NCI-H748 (cell line): ENCODE measurements at regions not wholly inside any gene's neighbourhood (a gene's known extent, or its start where the extent isn't known, plus 50 kb on each side); places are given as distances from the start of the nearest gene placed in this dataset.
"Not testable (repeated sequence)": the region's sequence is repeated elsewhere in the genome, so short reads cannot be mapped to it uniquely, and the experiment has no call there.

Source experiments
- DNase-seq: peaks from one replicate; lab custom pipeline; 2025; ENCODE audit not compliant: unreplicated experiment; lab: John Stamatoyannopoulos, UW

- no peak for DNase-seq
Measured at GRCh38 chr12:60231976-60232907, 636.4 kb downstream of the SLC16A7 start.

GRCh38 chr12:60234611-60235195, 638.9 kb downstream of the SLC16A7 start:
- not testable (repeated sequence) for DNase-seq

GRCh38 chr12:60235261-60235660, 639.4 kb downstream of the SLC16A7 start:
- DNase-seq: no peak

- not testable (repeated sequence) for DNase-seq
Measured at GRCh38 chr12:60236416-60236815, 640.6 kb downstream of the SLC16A7 start.

- no peak for DNase-seq
Measured at GRCh38 chr12:60240891-60241290, 645.1 kb downstream of the SLC16A7 start.

- no peak for DNase-seq
Measured at GRCh38 chr12:60251091-60251490, 655.3 kb downstream of the SLC16A7 start.

- no peak for DNase-seq
Measured at GRCh38 chr12:60252359-60253096, 656.7 kb downstream of the SLC16A7 start.

GRCh38 chr12:60255044-60255443, 659.2 kb downstream of the SLC16A7 start:
- DNase-seq: no peak

- DNase-seq: peak; percentile 18
Measured at GRCh38 chr12:60257063-60257462, 661.2 kb downstream of the SLC16A7 start.

- DNase-seq: peak; percentile 86
Measured at GRCh38 chr12:60259225-60259624, 663.4 kb downstream of the SLC16A7 start.

- no peak for DNase-seq
Measured at GRCh38 chr12:60262378-60262777, 666.5 kb downstream of the SLC16A7 start.

GRCh38 chr12:60263161-60263560, 667.3 kb downstream of the SLC16A7 start:
- DNase-seq: no peak

- no peak for DNase-seq
Measured at GRCh38 chr12:60263836-60264493, 668.1 kb downstream of the SLC16A7 start.

- no peak for DNase-seq
Measured at GRCh38 chr12:60265741-60266140, 669.9 kb downstream of the SLC16A7 start.

- DNase-seq: no peak
Measured at GRCh38 chr12:60266381-60266852, 670.6 kb downstream of the SLC16A7 start.

- no peak for DNase-seq
Measured at GRCh38 chr12:60269611-60270269, 673.9 kb downstream of the SLC16A7 start.

- no peak for DNase-seq
Measured at GRCh38 chr12:60271816-60272215, 676.0 kb downstream of the SLC16A7 start.

- no peak for DNase-seq
Measured at GRCh38 chr12:60278209-60278608, 682.4 kb downstream of the SLC16A7 start.

GRCh38 chr12:60279221-60279620, 683.4 kb downstream of the SLC16A7 start:
- no peak for DNase-seq

GRCh38 chr12:60281522-60281921, 685.7 kb downstream of the SLC16A7 start:
- no peak for DNase-seq
